CD4-positive, alpha-beta T cell (primary cell): ENCODE measurements at regions not wholly inside any gene's neighbourhood (a gene's known extent, or its start where the extent isn't known, plus 50 kb on each side); places are given as distances from the start of the nearest gene placed in this dataset.

ENCODE experiments used
- ATAC-seq: fragments of 200-7000 bp; cut with Tn5 transposase; one replicate; pipeline ENCODE4 v1.10.0; 2022; ENCODE audit warnings: mild to moderate bottlenecking; ENCODE audit not compliant: poor library complexity
- CTCF ChIA-PET: fragments of 350-600 bp; sonication (Branson Sonifier 250); formaldehyde crosslinking; loops from one replicate; lab custom pipeline; 2021; ENCODE audit warnings: antibody characterized with exemption, inconsistent platforms; lab: Charles Lee
- POLR2A ChIA-PET: fragments of 350-600 bp; sonication (Branson Sonifier 250); formaldehyde crosslinking; loops from one replicate; lab custom pipeline; 2021; ENCODE audit warnings: antibody characterized with exemption, inconsistent platforms; lab: Charles Lee
- DNase-seq, 14 experiments: peaks; one replicate each; pipeline ENCODE4 v3.0.0-alpha.2; 2013 to 2020; ENCODE audit warnings: mixed read lengths in 2 of 14
- H3K27ac ChIP-seq, 2 donors: one replicate each; pipeline versions ENCODE4 v1.5.1 to v1.7.0; 2013; ENCODE audit warnings: low read length in 2 of 2, low read depth in 1 of 2, mild to moderate bottlenecking in 1 of 2
- H3K27me3 ChIP-seq, 2 experiments: 1 replicate in 1 of 2; 2 replicates in 1 of 2; pipeline versions ENCODE4 v1.6.1 to v1.7.0; 2013; ENCODE audit warnings: low read length in 2 of 2, control low read depth in 1 of 2, mild to moderate bottlenecking in 1 of 2, moderate library complexity in 1 of 2; ENCODE audit not compliant: insufficient read depth in 2 of 2, control insufficient read depth in 1 of 2
- H3K36me3 ChIP-seq: one replicate; pipeline ENCODE4 v1.6.1; 2013; ENCODE audit warnings: low read length, control low read depth; ENCODE audit not compliant: insufficient read depth
- H3K4me1 ChIP-seq: one replicate; pipeline ENCODE4 v1.6.1; 2013; ENCODE audit warnings: low read length, control low read depth; ENCODE audit not compliant: insufficient read depth
- H3K4me3 ChIP-seq: one replicate; pipeline ENCODE4 v1.5.1; 2013; ENCODE audit warnings: mild to moderate bottlenecking, low read length, moderate library complexity
- H3K9me3 ChIP-seq, 2 experiments: 1 replicate in 1 of 2; 2 replicates in 1 of 2; pipeline versions ENCODE4 v1.6.1 to v1.7.0; 2013; ENCODE audit warnings: low read length in 2 of 2, mild to moderate bottlenecking in 2 of 2, control low read depth in 1 of 2, moderate library complexity in 1 of 2; ENCODE audit not compliant: control insufficient read depth in 1 of 2, insufficient read depth in 1 of 2
- H3K27ac Mint-ChIP-seq: one replicate; pipeline ENCODE4 v1.8.0; 2020; ENCODE audit warnings: mixed read lengths
- H3K27me3 Mint-ChIP-seq: one replicate; pipeline ENCODE4 v1.8.0; 2021; ENCODE audit warnings: mixed read lengths
- H3K36me3 Mint-ChIP-seq: one replicate; pipeline ENCODE4 v1.8.0; 2021; ENCODE audit warnings: low read depth, mixed read lengths
- H3K4me1 Mint-ChIP-seq: one replicate; pipeline ENCODE4 v1.8.0; 2021; ENCODE audit warnings: low read depth, mixed read lengths
- H3K4me3 Mint-ChIP-seq: one replicate; pipeline ENCODE4 v1.8.0; 2020; ENCODE audit warnings: mild to moderate bottlenecking, mixed read lengths
- H3K9me3 Mint-ChIP-seq: one replicate; pipeline ENCODE4 v1.8.0; 2020; ENCODE audit warnings: mixed read lengths
- CTCF ChIP-seq: fragments of 200-600 bp; IDR thresholded peaks from one replicate; pipeline ENCODE4 v1.8.0; 2022; ENCODE audit warnings: antibody characterized with exemption, mild to moderate bottlenecking
- intact Hi-C, 2 experiments: fragments of 100-400 bp; cut with DNase I in 1 of 2; cut with micrococcal nuclease in 1 of 2; formaldehyde crosslinking; loops; one replicate each; pipeline versions ENCODE4 v1.15.1 to v1.9.0; 2023 to 2025; cut with DNase I, micrococcal nuclease

GRCh38 chr7:13742126-13742525 lies 247.3 kb downstream of the ETV1 start:
- no peak for TF ChIP-seq CTCF
- Mint-ChIP-seq H3K9me3 (no peaks in the 10 kb centered on the region), H3K36me3 (no peaks in the 10 kb centered on the region), H3K27ac (no peak overlapping the region), H3K4me1 (no peaks in the 10 kb centered on the region), H3K27me3 (no peaks in the 10 kb centered on the region), H3K4me3 (no peak overlapping the region)
- ChIA-PET CTCF (no interaction called here), POLR2A (no interaction called here)
- intact Hi-C loops, result no loop called here
- no peak for ATAC-seq
- H3K9me3 ChIP-seq, result no peaks in the 10 kb centered on the region
- H3K27me3 ChIP-seq, result no peaks in the 10 kb centered on the region
- H3K4me3 ChIP-seq, result no peak overlapping the region
- H3K4me1 ChIP-seq, result no peaks in the 10 kb centered on the region
- no peak overlapping the region for H3K27ac ChIP-seq
- no peak for DNase-seq
- no peaks in the 10 kb centered on the region for H3K36me3 ChIP-seq

GRCh38 chr7:13742811-13743210 lies 246.7 kb downstream of the ETV1 start:
- no peak overlapping the region for H3K4me3 ChIP-seq
- Mint-ChIP-seq H3K27me3 (no peaks in the 10 kb centered on the region), H3K27ac (no peak overlapping the region), H3K9me3 (no peaks in the 10 kb centered on the region), H3K4me3 (no peak overlapping the region), H3K4me1 (no peaks in the 10 kb centered on the region), H3K36me3 (no peaks in the 10 kb centered on the region)
- H3K36me3 ChIP-seq, result no peaks in the 10 kb centered on the region
- H3K27me3 ChIP-seq, result no peaks in the 10 kb centered on the region
- H3K9me3 ChIP-seq, result no peaks in the 10 kb centered on the region
- ChIA-PET CTCF (interaction anchor here (1.3 kb wide), 1 partner anchor 24 kb away, joined by 3 read pairs; no protein-coding TSS in a partner anchor), POLR2A (no interaction called here)
- peak; percentile 9 for TF ChIP-seq CTCF
- H3K4me1 ChIP-seq, result no peaks in the 10 kb centered on the region
- peak in 4 of 14 experiments; percentile 2 to 17 (median 8) for DNase-seq
- intact Hi-C loops, result no loop called here
- no peak overlapping the region for H3K27ac ChIP-seq
- no peak for ATAC-seq

GRCh38 chr7:13743226-13743625 lies 246.2 kb downstream of the ETV1 start:
- no peak for ATAC-seq
- no peaks in the 10 kb centered on the region for H3K4me1 ChIP-seq
- intact Hi-C loops, result no loop called here
- H3K4me3 ChIP-seq, result no peak overlapping the region
- Mint-ChIP-seq H3K4me1 (no peaks in the 10 kb centered on the region), H3K36me3 (no peaks in the 10 kb centered on the region), H3K4me3 (no peak overlapping the region), H3K27me3 (no peaks in the 10 kb centered on the region), H3K27ac (no peak overlapping the region), H3K9me3 (no peaks in the 10 kb centered on the region)
- H3K27ac ChIP-seq, result no peak overlapping the region
- H3K9me3 ChIP-seq, result no peaks in the 10 kb centered on the region
- ChIA-PET CTCF (interaction anchor here (1.3 kb wide), 1 partner anchor 25 kb away, joined by 3 read pairs; no protein-coding TSS in a partner anchor), POLR2A (no interaction called here)
- no peaks in the 10 kb centered on the region for H3K36me3 ChIP-seq
- DNase-seq, result no peak
- no peaks in the 10 kb centered on the region for H3K27me3 ChIP-seq
- no peak for TF ChIP-seq CTCF
